ENCODE measurements at regions not wholly inside any gene's neighbourhood (a gene's known extent, or its start where the extent isn't known, plus 50 kb on each side); places are given as distances from the start of the nearest gene placed in this dataset.

DNA sequence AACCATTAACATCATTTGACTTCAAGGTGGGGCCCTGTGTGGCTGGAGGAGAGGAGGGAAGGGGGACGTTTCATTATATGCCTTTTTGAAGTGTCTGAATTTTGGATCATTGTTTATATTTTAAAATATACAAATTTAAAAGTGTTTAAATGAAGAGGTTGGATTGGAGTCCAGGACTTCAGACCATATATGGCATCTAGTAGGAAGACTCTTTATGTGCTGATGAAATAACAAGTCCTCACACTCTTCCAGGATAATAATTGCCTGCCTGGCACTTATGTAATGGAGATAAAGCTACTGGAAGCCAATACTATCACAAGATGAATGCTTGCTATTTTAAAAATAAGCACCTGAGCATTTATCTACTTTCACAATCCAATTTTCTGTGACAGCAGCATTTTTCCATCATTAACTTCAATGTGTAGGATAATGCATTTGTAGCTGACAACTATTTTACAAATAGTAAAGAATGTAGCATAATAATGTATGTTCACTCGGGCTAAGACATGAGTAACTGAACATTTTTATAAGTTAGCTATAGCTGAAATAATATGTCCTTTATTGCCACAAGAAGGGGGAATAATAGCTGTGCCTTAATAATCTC lies 188.4 kb downstream of the MTCL1 start:
- TF ChIP-seq, protein P1, sequence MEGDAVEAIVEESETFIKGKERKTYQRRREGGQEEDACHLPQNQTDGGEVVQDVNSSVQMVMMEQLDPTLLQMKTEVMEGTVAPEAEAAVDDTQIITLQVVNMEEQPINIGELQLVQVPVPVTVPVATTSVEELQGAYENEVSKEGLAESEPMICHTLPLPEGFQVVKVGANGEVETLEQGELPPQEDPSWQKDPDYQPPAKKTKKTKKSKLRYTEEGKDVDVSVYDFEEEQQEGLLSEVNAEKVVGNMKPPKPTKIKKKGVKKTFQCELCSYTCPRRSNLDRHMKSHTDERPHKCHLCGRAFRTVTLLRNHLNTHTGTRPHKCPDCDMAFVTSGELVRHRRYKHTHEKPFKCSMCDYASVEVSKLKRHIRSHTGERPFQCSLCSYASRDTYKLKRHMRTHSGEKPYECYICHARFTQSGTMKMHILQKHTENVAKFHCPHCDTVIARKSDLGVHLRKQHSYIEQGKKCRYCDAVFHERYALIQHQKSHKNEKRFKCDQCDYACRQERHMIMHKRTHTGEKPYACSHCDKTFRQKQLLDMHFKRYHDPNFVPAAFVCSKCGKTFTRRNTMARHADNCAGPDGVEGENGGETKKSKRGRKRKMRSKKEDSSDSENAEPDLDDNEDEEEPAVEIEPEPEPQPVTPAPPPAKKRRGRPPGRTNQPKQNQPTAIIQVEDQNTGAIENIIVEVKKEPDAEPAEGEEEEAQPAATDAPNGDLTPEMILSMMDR (IDR thresholded peaks at IDR 0.05; ENCODE audit: extremely low read depth, insufficient read depth, missing control alignments): no peak
- no peak for DNase-seq (ENCODE audit: low spot score)
- in situ Hi-C loops (cut with MboI; ENCODE audit: low pct_unique_long_range_greater_than_20kb, low sequenced_read_pairs, unreplicated experiment): no loop called here

DNA sequence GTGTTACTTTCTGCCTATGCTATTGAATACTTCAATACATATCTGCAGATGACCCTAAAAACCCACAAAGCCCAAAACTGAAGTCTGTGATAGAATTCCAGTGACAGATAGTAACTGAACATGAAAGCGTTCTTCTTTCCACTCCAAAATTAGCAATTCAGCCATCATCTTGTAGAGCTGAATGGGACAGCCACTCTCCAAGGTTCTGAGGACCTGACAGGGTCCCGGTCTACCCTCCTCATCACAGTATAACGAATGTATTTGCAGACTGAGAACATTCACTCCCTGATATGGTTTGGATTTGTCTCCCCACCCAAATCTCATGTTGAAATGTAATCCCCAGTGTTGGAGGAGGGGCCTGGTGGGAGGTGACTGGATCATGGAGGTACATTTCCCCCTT lies 189.5 kb downstream of the MTCL1 start:
- TF ChIP-seq, protein P1 (IDR thresholded peaks at IDR 0.05; ENCODE audit: extremely low read depth, insufficient read depth, missing control alignments): no peak
- in situ Hi-C loops (cut with MboI; ENCODE audit: low pct_unique_long_range_greater_than_20kb, low sequenced_read_pairs, unreplicated experiment): no loop called here
- no peak for DNase-seq (ENCODE audit: low spot score)

- in situ Hi-C loops (cut with MboI; ENCODE audit: low pct_unique_long_range_greater_than_20kb, low sequenced_read_pairs, unreplicated experiment): no loop called here
- TF ChIP-seq, protein P1 (IDR thresholded peaks at IDR 0.05; ENCODE audit: extremely low read depth, insufficient read depth, missing control alignments): no peak
- DNase-seq (ENCODE audit: low spot score): no peak
Observed at GRCh38 chr18:8895341-8895740, 190.0 kb downstream of the MTCL1 start.

- no peak for DNase-seq (ENCODE audit: low spot score)
- in situ Hi-C loops (cut with MboI; ENCODE audit: low pct_unique_long_range_greater_than_20kb, low sequenced_read_pairs, unreplicated experiment): no loop called here
- TF ChIP-seq, protein P1 (IDR thresholded peaks at IDR 0.05; ENCODE audit: extremely low read depth, insufficient read depth, missing control alignments): no peak
Observed at GRCh38 chr18:8895987-8896619, 190.7 kb downstream of the MTCL1 start.

- in situ Hi-C loops (cut with MboI; ENCODE audit: low pct_unique_long_range_greater_than_20kb, low sequenced_read_pairs, unreplicated experiment): no loop called here
- TF ChIP-seq, protein P1 (IDR thresholded peaks at IDR 0.05; ENCODE audit: extremely low read depth, insufficient read depth, missing control alignments): no peak
- no peak for DNase-seq (ENCODE audit: low spot score)
Observed at GRCh38 chr18:8899000-8899399, 193.6 kb downstream of the MTCL1 start.

GRCh38 chr18:8900552-8900951 lies 195.2 kb downstream of the MTCL1 start:
- DNase-seq (ENCODE audit: low spot score): no peak
- in situ Hi-C loops (cut with MboI; ENCODE audit: low pct_unique_long_range_greater_than_20kb, low sequenced_read_pairs, unreplicated experiment): no loop called here
- TF ChIP-seq, protein P1 (IDR thresholded peaks at IDR 0.05; ENCODE audit: extremely low read depth, insufficient read depth, missing control alignments): no peak
